SK-N-SH treated with all-trans-retinoic acid at 6 μM for 48 hours (cell line): ENCODE measurements at regions not wholly inside any gene's neighbourhood (a gene's known extent, or its start where the extent isn't known, plus 50 kb on each side); places are given as distances from the start of the nearest gene placed in this dataset.

ENCODE experiments used
- ATAC-seq: fragments of 200-7000 bp; cut with Tn5 transposase; 3 replicates; pipeline ENCODE4 v1.9.1; 2020; ENCODE audit warnings: mild to moderate bottlenecking, moderate library complexity
- ARNTL ChIP-seq: fragments of 450-650 bp; formaldehyde crosslinking; IDR thresholded peaks from 2 replicates; pipeline ENCODE4 v1.5.0; 2020; ENCODE audit warnings: low read depth, mild to moderate bottlenecking, moderate library complexity, borderline replicate concordance
- BACH2 ChIP-seq: fragments of 250-450 bp; sonication (Bioruptor Pico); IDR thresholded peaks from 2 replicates; pipeline ENCODE4 v1.9.0; 2021; ENCODE audit warnings: mild to moderate bottlenecking, borderline replicate concordance
- CREB5 ChIP-seq: fragments of 250-450 bp; sonication (Bioruptor Pico); IDR thresholded peaks from 2 replicates; pipeline ENCODE4 v1.5.1; 2020; ENCODE audit warnings: low read depth, mild to moderate bottlenecking, moderate library complexity
- CSDC2 ChIP-seq: fragments of 250-450 bp; sonication (Bioruptor Pico); IDR thresholded peaks from 2 replicates; pipeline ENCODE4 v1.5.0; 2020; ENCODE audit warnings: mild to moderate bottlenecking, moderate library complexity
- CSRNP3 ChIP-seq: fragments of 250-450 bp; sonication (Bioruptor Pico); IDR thresholded peaks from 2 replicates; pipeline ENCODE4 v1.5.1; 2021; ENCODE audit warnings: mild to moderate bottlenecking, moderate library complexity
- ESRRG ChIP-seq: fragments of 250-450 bp; sonication (Bioruptor Pico); IDR thresholded peaks from 2 replicates; pipeline ENCODE4 v1.6.1; 2021; ENCODE audit warnings: mild to moderate bottlenecking
- GLIS3 ChIP-seq: fragments of 250-450 bp; sonication (Bioruptor Pico); IDR thresholded peaks from 2 replicates; pipeline ENCODE4 v1.5.0; 2020; ENCODE audit warnings: mild to moderate bottlenecking, moderate library complexity
- ISL1 ChIP-seq: fragments of 250-450 bp; sonication (Bioruptor Pico); IDR thresholded peaks from 2 replicates; pipeline ENCODE4 v2.1.2; 2022; ENCODE audit warnings: mild to moderate bottlenecking, moderate library complexity
- OSR1 ChIP-seq: fragments of 250-450 bp; sonication (Bioruptor Pico); IDR thresholded peaks from 2 replicates; pipeline ENCODE4 v1.8.0; 2022; ENCODE audit warnings: moderate library complexity, mild to moderate bottlenecking, inconsistent platforms
- PATZ1 ChIP-seq: fragments of 250-450 bp; sonication (Bioruptor Pico); IDR thresholded peaks from 2 replicates; pipeline ENCODE4 v1.8.0; 2020; ENCODE audit warnings: mild to moderate bottlenecking, moderate library complexity, borderline replicate concordance
- POU6F1 ChIP-seq: fragments of 250-450 bp; sonication (Bioruptor Pico); IDR thresholded peaks from 2 replicates; pipeline ENCODE4 v1.8.0; 2021; ENCODE audit warnings: low read depth, mild to moderate bottlenecking, moderate library complexity, borderline replicate concordance
- PPARA ChIP-seq: fragments of 250-450 bp; sonication (Bioruptor Pico); IDR thresholded peaks from 2 replicates; pipeline ENCODE4 v1.5.0; 2020; ENCODE audit warnings: mild to moderate bottlenecking, borderline replicate concordance
- RARB ChIP-seq: fragments of 250-450 bp; sonication (Bioruptor Pico); IDR thresholded peaks from 2 replicates; pipeline ENCODE4 v1.8.0; 2021; ENCODE audit warnings: mild to moderate bottlenecking, moderate library complexity
- SNAI2 ChIP-seq: fragments of 250-450 bp; sonication (Bioruptor Pico); IDR thresholded peaks from 2 replicates; pipeline ENCODE4 v1.5.0; 2020; ENCODE audit warnings: mild to moderate bottlenecking, moderate library complexity
- TCF4 ChIP-seq: fragments of 250-450 bp; sonication (Bioruptor Pico); IDR thresholded peaks from 2 replicates; pipeline ENCODE4 v1.8.0; 2021; ENCODE audit warnings: mild to moderate bottlenecking, moderate library complexity, borderline replicate concordance
- TOX ChIP-seq: fragments of 250-450 bp; sonication (Bioruptor Pico); IDR thresholded peaks from 2 replicates; pipeline ENCODE4 v1.8.0; 2021; ENCODE audit warnings: mild to moderate bottlenecking, moderate library complexity, borderline replicate concordance
- TSHZ2 ChIP-seq: fragments of 250-450 bp; sonication (Bioruptor Pico); IDR thresholded peaks from 2 replicates; pipeline ENCODE4 v1.5.0; 2020; ENCODE audit warnings: mild to moderate bottlenecking, moderate library complexity
- ZC3H10 ChIP-seq: fragments of 250-450 bp; sonication (Bioruptor Pico); IDR thresholded peaks from 2 replicates; pipeline ENCODE4 v1.5.1; 2021; ENCODE audit warnings: mild to moderate bottlenecking, moderate library complexity
- ZFP3 ChIP-seq: fragments of 250-450 bp; sonication (Bioruptor Pico); IDR thresholded peaks from 2 replicates; pipeline ENCODE4 v1.5.0; 2020; ENCODE audit warnings: mild to moderate bottlenecking, moderate library complexity
- ZFP30 ChIP-seq: fragments of 450-650 bp; formaldehyde crosslinking; IDR thresholded peaks from 2 replicates; pipeline ENCODE4 v1.5.0; 2022; ENCODE audit warnings: mild to moderate bottlenecking, moderate library complexity
- ZNF565 ChIP-seq: fragments of 450-650 bp; formaldehyde crosslinking; conservative IDR thresholded peaks from 2 replicates; pipeline ENCODE4 v1.5.0; 2020; ENCODE audit warnings: low read depth, mild to moderate bottlenecking, moderate library complexity
- ZNF70 ChIP-seq: fragments of 450-650 bp; formaldehyde crosslinking; IDR thresholded peaks from 2 replicates; pipeline ENCODE4 v1.5.0; 2020; ENCODE audit warnings: mild to moderate bottlenecking, moderate library complexity

GRCh38 chr10:93186653-93187052 is 113.0 kb downstream of the CYP26A1 start:
- TF ChIP-seq BACH2 (CRISPR knock-in tag): no peak
- no peak for TF ChIP-seq CREB5 (CRISPR knock-in tag)
- TF ChIP-seq RARB (CRISPR knock-in tag): no peak
- TF ChIP-seq ARNTL (CRISPR knock-in tag): no peak
- no peak for TF ChIP-seq ZFP3 (CRISPR knock-in tag)
- no peak for TF ChIP-seq PATZ1 (CRISPR knock-in tag)
- TF ChIP-seq TOX (CRISPR knock-in tag): no peak
- no peak for TF ChIP-seq OSR1 (CRISPR knock-in tag)
- TF ChIP-seq ZC3H10 (CRISPR knock-in tag): no peak
- TF ChIP-seq PPARA (CRISPR knock-in tag): no peak
- no peak for ATAC-seq

- ATAC-seq: no peak
- TF ChIP-seq TOX (CRISPR knock-in tag): no peak
- TF ChIP-seq ZNF70: no peak
- no peak for TF ChIP-seq POU6F1 (CRISPR knock-in tag)
- no peak for TF ChIP-seq PPARA (CRISPR knock-in tag)
- no peak for TF ChIP-seq CSDC2 (CRISPR knock-in tag)
- TF ChIP-seq ZFP30 (CRISPR knock-in tag): no peak
- TF ChIP-seq TCF4 (CRISPR knock-in tag): no peak
- TF ChIP-seq ZNF565 (CRISPR knock-in tag): no peak
- TF ChIP-seq ZC3H10 (CRISPR knock-in tag): no peak
- TF ChIP-seq TSHZ2 (CRISPR knock-in tag): no peak
- TF ChIP-seq CREB5 (CRISPR knock-in tag): no peak
- TF ChIP-seq ISL1: no peak
- no peak for TF ChIP-seq PATZ1 (CRISPR knock-in tag)
- TF ChIP-seq BACH2 (CRISPR knock-in tag): no peak
- TF ChIP-seq SNAI2 (CRISPR knock-in tag): no peak
- TF ChIP-seq ESRRG: no peak
- TF ChIP-seq ZFP3 (CRISPR knock-in tag): no peak
- TF ChIP-seq CSRNP3 (CRISPR knock-in tag): no peak
- TF ChIP-seq ARNTL (CRISPR knock-in tag): no peak
- TF ChIP-seq GLIS3 (CRISPR knock-in tag): no peak
- TF ChIP-seq, all 23 proteins: peak for 0
Observed at GRCh38 chr10:93189944-93190343, 116.3 kb downstream of the CYP26A1 start.
